ENCODE measurements at regions not wholly inside any gene's neighbourhood (a gene's known extent, or its start where the extent isn't known, plus 50 kb on each side); places are given as distances from the start of the nearest gene placed in this dataset.
"Not testable (repeated sequence)": the region's sequence is repeated elsewhere in the genome, so short reads cannot be mapped to it uniquely, and the experiment has no call there.

- DNase-seq, result no peak
Observed at GRCh38 chrX:13955975-13956374, 73.7 kb downstream of the GEMIN8 start.

GRCh38 chrX:13955095-13955647 lies 74.5 kb downstream of the GEMIN8 start:
- no peak for DNase-seq

GRCh38 chrX:13952581-13952980 lies 77.1 kb downstream of the GEMIN8 start:
- no peak for DNase-seq

GRCh38 chrX:13946223-13946622 lies 83.5 kb downstream of the GEMIN8 start:
- DNase-seq, result not testable (repeated sequence)

- DNase-seq, result not testable (repeated sequence)
Observed at GRCh38 chrX:13945787-13946186, 83.9 kb downstream of the GEMIN8 start.

- no peak for DNase-seq
Observed at GRCh38 chrX:13940671-13941070, 89.0 kb downstream of the GEMIN8 start.

GRCh38 chrX:13939741-13940597 lies 89.7 kb downstream of the GEMIN8 start:
- no peak for DNase-seq

- peak; percentile 30 for DNase-seq
Observed at GRCh38 chrX:13938829-13939530, 90.7 kb downstream of the GEMIN8 start.

GRCh38 chrX:13938051-13938828 lies 91.5 kb downstream of the GEMIN8 start:
- peak; percentile 52 for DNase-seq

GRCh38 chrX:13937370-13938050 lies 92.2 kb downstream of the GEMIN8 start:
- DNase-seq, result peak; percentile 19

GRCh38 chrX:13936521-13937225 lies 93.0 kb downstream of the GEMIN8 start:
- DNase-seq, result no peak

- no peak for DNase-seq
Observed at GRCh38 chrX:13934731-13935130, 95.0 kb downstream of the GEMIN8 start.

GRCh38 chrX:13933851-13934250 lies 95.8 kb downstream of the GEMIN8 start:
- no peak for DNase-seq

- DNase-seq, result no peak
Observed at GRCh38 chrX:13933352-13933751, 96.3 kb downstream of the GEMIN8 start.

GRCh38 chrX:13932416-13932815 lies 97.3 kb downstream of the GEMIN8 start:
- no peak for DNase-seq

- DNase-seq, result no peak
Observed at GRCh38 chrX:13927175-13927574, 102.5 kb downstream of the GEMIN8 start.

GRCh38 chrX:13923845-13924244 lies 105.8 kb downstream of the GEMIN8 start:
- no peak for DNase-seq

- DNase-seq, result no peak
Observed at GRCh38 chrX:13923289-13923688, 106.4 kb upstream of the GPM6B start.

GRCh38 chrX:13917507-13917906 lies 100.6 kb upstream of the GPM6B start:
- DNase-seq, result no peak

- DNase-seq, result no peak
Observed at GRCh38 chrX:13911586-13911985, 94.7 kb upstream of the GPM6B start.

GRCh38 chrX:13906093-13906492 lies 89.2 kb upstream of the GPM6B start:
- DNase-seq, result no peak

GRCh38 chrX:13903405-13903804 lies 86.5 kb upstream of the GPM6B start:
- no peak for DNase-seq
